H1 (cell line): ENCODE measurements at regions not wholly inside any gene's neighbourhood (a gene's known extent, or its start where the extent isn't known, plus 50 kb on each side); places are given as distances from the start of the nearest gene placed in this dataset.

Source experiments
- CTCF ChIA-PET: fragments of 300-600 bp; sonication (Branson Sonifier 250); formaldehyde crosslinking; loops from one replicate; lab custom pipeline; 2021; ENCODE audit not compliant: partially characterized antibody; lab: Charles Lee
- POLR2A ChIA-PET: fragments of 300-600 bp; sonication (Branson Sonifier 250); formaldehyde crosslinking; loops from one replicate; lab custom pipeline; 2021; ENCODE audit warnings: inconsistent platforms; ENCODE audit not compliant: partially characterized antibody; lab: Charles Lee
- DNase-seq, 2 experiments: peaks; one replicate each; pipeline versions ENCODE4 v3.0.0 to v3.0.0-alpha.2; 2010 to 2022; ENCODE audit warnings: low spot score in 2 of 2, low read depth in 1 of 2, mixed read lengths in 1 of 2
- FAIRE-seq: peaks from 2 replicates; lab custom pipeline; 2011; peaks lifted over from hg19 to GRCh38; lab: Jason Lieb, UNC
- H2AFZ ChIP-seq: 2 replicates; pipeline ENCODE4 v1.8.1; 2012; ENCODE audit warnings: low read length, inconsistent platforms
- H2AK5ac ChIP-seq: 2 replicates; pipeline ENCODE4 v1.6.1; 2013; ENCODE audit warnings: low read depth, low read length
- H2BK120ac ChIP-seq: replicated peaks from 2 replicates; pipeline ENCODE3; 2013; ENCODE audit warnings: low read depth, low read length, inconsistent platforms
- H2BK12ac ChIP-seq: 2 replicates; pipeline ENCODE4 v1.6.1; 2013; ENCODE audit warnings: low read depth, low read length
- H2BK15ac ChIP-seq: 2 replicates; pipeline ENCODE4 v1.6.1; 2013; ENCODE audit warnings: low read length
- H2BK20ac ChIP-seq: 2 replicates; pipeline ENCODE4 v1.6.1; 2013; ENCODE audit warnings: low read length
- H2BK5ac ChIP-seq: 2 replicates; pipeline ENCODE4 v1.6.1; 2013; ENCODE audit warnings: low read depth, low read length
- H3K14ac ChIP-seq: 2 replicates; pipeline ENCODE4 v1.6.1; 2013; ENCODE audit warnings: inconsistent platforms; ENCODE audit not compliant: insufficient read length
- H3K18ac ChIP-seq: 2 replicates; pipeline ENCODE4 v1.6.1; 2013; ENCODE audit warnings: low read length; ENCODE audit errors: extremely low read depth
- H3K23ac ChIP-seq: 2 replicates; pipeline ENCODE4 v1.6.1; 2013; ENCODE audit warnings: inconsistent platforms; ENCODE audit not compliant: insufficient read length
- H3K23me2 ChIP-seq: 2 replicates; pipeline ENCODE4 v1.6.1; 2013; ENCODE audit warnings: low read depth, low read length
- H3K27ac ChIP-seq: 2 replicates; pipeline ENCODE4 v1.6.1; 2011; ENCODE audit warnings: low read depth, low read length, inconsistent platforms
- H3K27me3 ChIP-seq, 4 experiments: replicated peaks in 1 of 4; 1 replicate in 1 of 4; 2 replicates in 3 of 4; pipeline versions ENCODE4 v1.6.1 to v1.8.1; 2011 to 2013; ENCODE audit warnings: low read length in 3 of 4, mild to moderate bottlenecking in 3 of 4, inconsistent platforms in 2 of 4, mixed read lengths in 2 of 4, moderate library complexity in 1 of 4; ENCODE audit not compliant: control insufficient read depth in 3 of 4, insufficient read depth in 3 of 4; ENCODE audit errors: extremely low read depth in 1 of 4
- H3K36me3 ChIP-seq, 4 experiments: 2 replicates each; pipeline versions ENCODE4 v1.6.1 to v1.8.1; 2011 to 2013; ENCODE audit warnings: mild to moderate bottlenecking in 4 of 4, low read length in 3 of 4, moderate library complexity in 2 of 4, control low read depth in 1 of 4, inconsistent platforms in 1 of 4; ENCODE audit not compliant: insufficient read depth in 4 of 4, control insufficient read depth in 2 of 4
- H3K4ac ChIP-seq: replicated peaks from 2 replicates; pipeline ENCODE3; 2013; ENCODE audit warnings: low read length, low read depth, mixed read lengths, inconsistent platforms; ENCODE audit not compliant: insufficient read length
- H3K4me1 ChIP-seq, 4 experiments: replicated peaks in 1 of 4; 1 replicate in 1 of 4; 2 replicates in 3 of 4; pipeline versions ENCODE4 v1.6.1 to v1.8.1; 2011 to 2013; ENCODE audit warnings: low read length in 3 of 4, inconsistent platforms in 2 of 4, mixed read lengths in 1 of 4; ENCODE audit not compliant: insufficient read depth in 4 of 4, control insufficient read depth in 3 of 4
- H3K4me2 ChIP-seq, 2 experiments: 2 replicates each; pipeline versions ENCODE4 v1.6.1 to v1.8.1; 2011 to 2013; ENCODE audit warnings: low read depth in 2 of 2, low read length in 2 of 2, control low read depth in 1 of 2, inconsistent platforms in 1 of 2, mild to moderate bottlenecking in 1 of 2; ENCODE audit not compliant: insufficient read depth in 1 of 2
- H3K4me3 ChIP-seq, 4 experiments: fragments of 200-600, 300-600 bp in 1 of 4; sonication (generic), shearing (Covaris generic), sonication (Bioruptor Twin) in 1 of 4; 2 replicates each; pipeline versions ENCODE4 v1.5.1 to v1.8.1; 2011 to 2016; ENCODE audit warnings: low read length in 4 of 4, low read depth in 3 of 4, control low read depth in 2 of 4, inconsistent platforms in 2 of 4, mild to moderate bottlenecking in 2 of 4, mixed read lengths in 1 of 4, moderate library complexity in 1 of 4; ENCODE audit not compliant: insufficient read depth in 2 of 4; ENCODE audit errors: extremely low read depth in 1 of 4
- H3K56ac ChIP-seq: replicated peaks from 2 replicates; pipeline ENCODE3; 2013; ENCODE audit warnings: low read depth, mild to moderate bottlenecking, mixed read lengths, low read length, inconsistent platforms; ENCODE audit not compliant: insufficient read length
- H3K79me1 ChIP-seq: 2 replicates; pipeline ENCODE4 v1.6.1; 2013; ENCODE audit warnings: low read depth, low read length, control low read depth
- H3K79me2 ChIP-seq, 2 experiments: 2 replicates each; pipeline versions ENCODE4 v1.6.1 to v1.8.1; 2012 to 2013; ENCODE audit warnings: low read length in 2 of 2, mild to moderate bottlenecking in 2 of 2, inconsistent platforms in 1 of 2; ENCODE audit not compliant: insufficient read depth in 2 of 2, control insufficient read depth in 1 of 2
- H3K9ac ChIP-seq, 4 experiments: replicated peaks in 1 of 4; 1 replicate in 1 of 4; 2 replicates in 3 of 4; pipeline versions ENCODE4 v1.6.1 to v1.8.1; 2011 to 2013; ENCODE audit warnings: low read depth in 3 of 4, low read length in 3 of 4, control low read depth in 2 of 4, mild to moderate bottlenecking in 2 of 4, moderate library complexity in 2 of 4, inconsistent platforms in 1 of 4; ENCODE audit errors: extremely low read depth in 1 of 4
- H3K9me3 ChIP-seq, 2 experiments: 2 replicates each; pipeline versions ENCODE4 v1.6.1 to v1.8.1; 2012 to 2013; ENCODE audit warnings: mild to moderate bottlenecking in 2 of 2, moderate library complexity in 2 of 2, control low read depth in 1 of 2, inconsistent platforms in 1 of 2, low read depth in 1 of 2, low read length in 1 of 2, mixed read lengths in 1 of 2; ENCODE audit not compliant: insufficient read depth in 2 of 2
- H4K20me1 ChIP-seq, 2 experiments: replicated peaks in 1 of 2; 2 replicates each; pipeline versions ENCODE3 to v1.8.1; 2011 to 2013; ENCODE audit warnings: inconsistent platforms in 2 of 2, low read length in 2 of 2, mild to moderate bottlenecking in 1 of 2; ENCODE audit not compliant: insufficient read depth in 2 of 2, control insufficient read depth in 1 of 2
- H4K5ac ChIP-seq: 2 replicates; pipeline ENCODE4 v1.6.1; 2013; ENCODE audit warnings: low read length, low read depth, mixed read lengths, inconsistent platforms; ENCODE audit not compliant: insufficient read length
- H4K8ac ChIP-seq: 2 replicates; pipeline ENCODE4 v1.8.0; 2013; ENCODE audit warnings: mild to moderate bottlenecking, moderate library complexity, low read length, inconsistent platforms; ENCODE audit not compliant: insufficient read depth; ENCODE audit errors: extremely low read depth
- H4K91ac ChIP-seq: replicated peaks from 2 replicates; pipeline ENCODE3; 2013; ENCODE audit warnings: low read length, mixed read lengths, inconsistent platforms; ENCODE audit not compliant: insufficient read length
- ASH2L ChIP-seq: fragments of 200-600, 300-600 bp; sonication (generic); IDR thresholded peaks from one replicate; pipeline ENCODE4 v1.7.1; 2017; ENCODE audit warnings: low read length
- JUN ChIP-seq: IDR thresholded peaks from 2 replicates; pipeline ENCODE4 v1.6.1; 2011; ENCODE audit warnings: low read depth, mild to moderate bottlenecking, improper control_type of control experiment, low read length
- PHF8 ChIP-seq: fragments of 200-600 bp; sonication (generic); conservative IDR thresholded peaks from 2 replicates; pipeline ENCODE4 v1.7.1; 2012; ENCODE audit warnings: low read depth, mild to moderate bottlenecking, inconsistent platforms, low read length, moderate library complexity
- WGBS, 2 experiments: shearing (Covaris generic) in 1 of 2; methylation state at CpG; one replicate each; pipeline versions ENCODE4 v1.1.6 to v1.1.7; 2013 to 2015; ENCODE audit warnings: low lambda C conversion rate in 2 of 2, mixed read lengths in 2 of 2, inconsistent platforms in 1 of 2, low coverage in 1 of 2, missing lambda C conversion rate in 1 of 2; ENCODE audit not compliant: insufficient replicate concordance in 2 of 2, insufficient coverage in 1 of 2, insufficient read length in 1 of 2; ENCODE audit errors: extremely low coverage in 1 of 2, missing lambda C conversion rate in 1 of 2; 5-methylcytosine and 5-hydroxymethylcytosine counted together

GRCh38 chr2:9775351-9775750 is 67.9 kb upstream of the TAF1B start:
- CTCF ChIA-PET = interaction anchor here (0.7 to 6.9 kb wide), 2 partner anchors 21 to 25 kb away, joined by 3 to 50 read pairs; no protein-coding TSS in a partner anchor
- no peak overlapping the region for H3K14ac ChIP-seq
- H3K23ac ChIP-seq = no peak overlapping the region
- no peak overlapping the region for H3K4me3 ChIP-seq
- no peak overlapping the region for H2BK120ac ChIP-seq
- no peak overlapping the region for H4K91ac ChIP-seq
- H3K4me1 ChIP-seq = peaks cover 0 to 4% (median 3%) of the 10 kb centered on the region in 4 experiments; a peak in 3 of 7 replicates
- DNase-seq = no peak
- 91% methylated on average over 5 of the region's 9 CpGs; no CpG with 5 or more reads in 1 of the 2 experiments for WGBS, 2 experiments
- H4K8ac ChIP-seq = no peak overlapping the region
- no peak overlapping the region for H2BK12ac ChIP-seq
- TF ChIP-seq PHF8 = no peak
- TF ChIP-seq JUN = no peak
- TF ChIP-seq ASH2L = no peak
- TF ChIP-seq, all 59 proteins: peak for 0
- H3K18ac ChIP-seq = no peak overlapping the region
- no peak overlapping the region for H2AK5ac ChIP-seq
- no peak overlapping the region for H3K9ac ChIP-seq
- no peaks in the 10 kb centered on the region; a peak in 1 of 4 replicates for H3K9me3 ChIP-seq
- H3K79me1 ChIP-seq = no peaks in the 10 kb centered on the region
- H2BK5ac ChIP-seq = no peak overlapping the region
- H3K79me2 ChIP-seq = no peaks in the 10 kb centered on the region
- no peak for FAIRE-seq
- no peak overlapping the region for H2AFZ ChIP-seq
- H3K27me3 ChIP-seq = no peaks in the 10 kb centered on the region
- H2BK20ac ChIP-seq = no peak overlapping the region
- no peak overlapping the region for H3K56ac ChIP-seq
- POLR2A ChIA-PET = no interaction called here
- no peak overlapping the region for H2BK15ac ChIP-seq
- no peaks in the 10 kb centered on the region for H4K20me1 ChIP-seq
- no peak overlapping the region for H3K27ac ChIP-seq
- no peak overlapping the region for H4K5ac ChIP-seq
- no peak overlapping the region for H3K4ac ChIP-seq
- no peaks in the 10 kb centered on the region for H3K36me3 ChIP-seq
- H3K4me2 ChIP-seq = no peak overlapping the region
- peaks cover 2% of the 10 kb centered on the region; the same call in 1 of the 2 replicates for H3K23me2 ChIP-seq
